NB4 (cell line): ENCODE measurements at regions not wholly inside any gene's neighbourhood (a gene's known extent, or its start where the extent isn't known, plus 50 kb on each side); places are given as distances from the start of the nearest gene placed in this dataset.

Source experiments
- CTCF ChIP-seq: IDR thresholded peaks from one replicate; pipeline ENCODE4 v1.5.1; 2012; ENCODE audit warnings: low read depth, low read length
- MAX ChIP-seq: IDR thresholded peaks from 2 replicates; pipeline ENCODE4 v1.6.1; 2011; ENCODE audit warnings: low read depth, low read length
- MYC ChIP-seq: IDR thresholded peaks from 2 replicates; pipeline ENCODE4 v1.6.1; 2011; ENCODE audit warnings: low read depth, low read length
- POLR2A ChIP-seq: IDR thresholded peaks from 2 replicates; pipeline ENCODE4 v1.6.1; 2011; ENCODE audit warnings: mild to moderate bottlenecking; ENCODE audit not compliant: insufficient read length; ENCODE audit errors: extremely low read depth

- TF ChIP-seq POLR2A: no peak
- no peak for TF ChIP-seq CTCF
- no peak for TF ChIP-seq MYC
- TF ChIP-seq MAX: no peak
These were observed 316.0 kb upstream of the MIR17HG start for GRCh38 chr13:91031508-91031907.
